MM.1S (cell line): ENCODE measurements at regions not wholly inside any gene's neighbourhood (a gene's known extent, or its start where the extent isn't known, plus 50 kb on each side); places are given as distances from the start of the nearest gene placed in this dataset.

Experiments used
- DNase-seq: peaks from one replicate; pipeline ENCODE4 v3.0.0-alpha.2; 2015
- H2AFZ ChIP-seq: fragments of 300-600 bp; sonication (generic); 2 replicates; pipeline ENCODE4 v1.6.0; 2016; ENCODE audit warnings: antibody characterized with exemption, low read length
- H3F3A ChIP-seq: fragments of 300-600 bp; sonication (generic); 2 replicates; pipeline ENCODE4 v1.6.1; 2016; ENCODE audit warnings: mild to moderate bottlenecking, antibody characterized with exemption, low read length, moderate library complexity, mixed read lengths; ENCODE audit not compliant: insufficient read depth
- H3K27ac ChIP-seq: fragments of 300-600 bp; sonication (generic); 2 replicates; pipeline ENCODE4 v1.5.1; 2016; ENCODE audit warnings: mild to moderate bottlenecking, low read length
- H3K27me3 ChIP-seq: fragments of 300-600 bp; sonication (generic); replicated peaks from 2 replicates; pipeline ENCODE4 v1.6.0; 2016; ENCODE audit warnings: low read length; ENCODE audit not compliant: insufficient read depth
- H3K36me3 ChIP-seq: fragments of 300-600 bp; sonication (generic); replicated peaks from 2 replicates; pipeline ENCODE4 v1.6.1; 2016; ENCODE audit warnings: mild to moderate bottlenecking, low read length, mixed read lengths; ENCODE audit not compliant: insufficient read depth
- H3K4me1 ChIP-seq: fragments of 300-600 bp; sonication (generic); 2 replicates; pipeline ENCODE4 v1.6.1; 2016; ENCODE audit warnings: low read length, mixed read lengths
- H3K4me2 ChIP-seq: fragments of 300-600 bp; sonication (generic); 2 replicates; pipeline ENCODE4 v1.6.0; 2016; ENCODE audit warnings: low read depth, low read length
- H3K4me3 ChIP-seq: fragments of 300-600 bp; sonication (generic); 2 replicates; pipeline ENCODE4 v1.5.1; 2016; ENCODE audit warnings: low read length, mixed read lengths
- H3K79me2 ChIP-seq: fragments of 300-600 bp; sonication (generic); 2 replicates; pipeline ENCODE4 v1.6.1; 2016; ENCODE audit warnings: mixed run types, low read length, mixed read lengths
- H3K9ac ChIP-seq: fragments of 300-600 bp; sonication (generic); 2 replicates; pipeline ENCODE4 v1.6.1; 2016; ENCODE audit warnings: low read length, mixed read lengths
- H3K9me2 ChIP-seq: fragments of 300-600 bp; sonication (generic); replicated peaks from 2 replicates; pipeline ENCODE4 v1.6.1; 2016; ENCODE audit warnings: mild to moderate bottlenecking, low read length, mixed read lengths; ENCODE audit not compliant: insufficient read depth
- H3K9me3 ChIP-seq: fragments of 300-600 bp; sonication (generic); replicated peaks from 2 replicates; pipeline ENCODE4 v1.6.1; 2016; ENCODE audit warnings: mild to moderate bottlenecking, low read length, mixed read lengths; ENCODE audit not compliant: insufficient read depth
- H4K20me1 ChIP-seq: fragments of 300-600 bp; sonication (generic); 2 replicates; pipeline ENCODE4 v1.6.1; 2016; ENCODE audit warnings: mild to moderate bottlenecking, low read length, moderate library complexity, mixed read lengths; ENCODE audit not compliant: insufficient read depth
- CTCF ChIP-seq: fragments of 300-600 bp; sonication (generic); IDR thresholded peaks from 2 replicates; pipeline ENCODE4 v1.5.1; 2016; ENCODE audit warnings: antibody characterized with exemption, low read length, mixed read lengths
- EZH2 ChIP-seq: fragments of 300-600 bp; sonication (generic); optimal IDR thresholded peaks from 2 replicates; pipeline ENCODE3; 2017; ENCODE audit warnings: low read depth, mild to moderate bottlenecking, antibody characterized with exemption, low read length, mixed read lengths
- EZH2phosphoT487 ChIP-seq: fragments of 300-600 bp; sonication (generic); IDR thresholded peaks from 2 replicates; pipeline ENCODE4 v1.6.1; 2018; ENCODE audit warnings: antibody characterized with exemption, low read length

- H3K27me3 ChIP-seq, result no peaks in the 10 kb centered on the region
Observed at GRCh38 chr16:65545413-65545956, 423.6 kb upstream of the CDH11 start.

DNA sequence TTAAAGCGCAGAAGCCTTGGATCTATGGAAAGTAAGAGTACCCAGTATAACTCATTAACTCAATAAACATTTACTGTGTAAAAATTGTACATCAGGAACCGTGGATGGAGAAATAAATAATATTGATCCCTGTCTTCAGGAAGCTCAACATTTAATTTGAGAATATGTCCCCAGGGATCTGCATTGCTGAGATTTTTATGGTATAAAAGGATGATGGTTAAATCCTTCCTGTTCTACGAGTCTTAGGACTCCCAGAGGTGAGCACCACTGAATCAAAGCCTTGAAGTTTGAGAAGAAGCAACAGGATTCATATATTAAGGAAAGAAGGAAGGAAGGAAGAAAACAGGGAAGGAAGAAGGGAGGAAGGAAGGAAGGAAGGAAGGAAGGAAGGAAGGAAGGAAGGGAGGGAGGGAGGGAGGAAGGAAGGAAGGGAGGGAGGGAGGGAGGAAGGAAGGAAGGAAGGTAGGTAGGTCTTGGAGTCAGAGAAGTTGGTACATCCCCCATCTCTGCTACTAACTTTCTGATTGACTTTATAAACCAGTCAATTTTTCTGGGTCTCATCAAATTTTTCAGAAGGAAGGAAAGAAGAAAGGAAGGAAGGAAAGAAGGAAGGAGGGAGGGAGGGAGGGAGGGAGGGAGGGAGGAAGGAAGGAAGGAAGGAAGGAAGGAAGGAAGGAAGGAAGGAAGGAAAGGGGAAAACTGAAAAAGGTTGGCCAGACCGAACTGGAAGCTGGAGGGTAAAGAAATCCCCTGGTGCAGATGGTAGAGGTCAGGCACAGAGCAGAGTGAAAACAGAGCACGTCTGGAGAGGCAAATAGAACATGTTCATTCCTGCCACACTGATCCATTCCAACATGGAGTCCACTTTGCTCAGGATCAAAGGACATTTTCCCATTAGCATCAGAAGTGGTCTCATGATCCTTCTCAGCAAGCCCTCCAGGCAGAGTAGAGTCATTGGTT is 422.2 kb upstream of the CDH11 start:
- Histone ChIP-seq H3K27ac (no peak overlapping the region), H3K4me1 (no peaks in the 10 kb centered on the region), H3F3A (no peaks in the 10 kb centered on the region), H3K4me2 (no peak overlapping the region), H4K20me1 (no peaks in the 10 kb centered on the region), H3K9me2 (no peaks in the 10 kb centered on the region), H3K9me3 (no peaks in the 10 kb centered on the region), H3K27me3 (no peaks in the 10 kb centered on the region), H3K9ac (no peak overlapping the region), H3K36me3 (no peaks in the 10 kb centered on the region), H2AFZ (no peak overlapping the region), H3K4me3 (no peak overlapping the region), H3K79me2 (no peaks in the 10 kb centered on the region)
- DNase-seq, result no peak
- TF ChIP-seq EZH2 (no peak), EZH2phosphoT487 (no peak), CTCF (no peak)

More at GRCh38 chr16:65545413-65545956, 423.6 kb upstream of the CDH11 start:
- Histone ChIP-seq H3K36me3 (no peaks in the 10 kb centered on the region), H4K20me1 (no peaks in the 10 kb centered on the region), H3K27ac (no peak overlapping the region), H3F3A (no peaks in the 10 kb centered on the region), H3K9ac (no peak overlapping the region), H3K9me3 (no peaks in the 10 kb centered on the region), H3K9me2 (no peaks in the 10 kb centered on the region), H3K79me2 (no peaks in the 10 kb centered on the region), H3K4me3 (no peak overlapping the region), H3K4me1 (no peaks in the 10 kb centered on the region), H3K4me2 (no peak overlapping the region), H2AFZ (no peak overlapping the region)
- no peak for TF ChIP-seq CTCF
- no peak for TF ChIP-seq EZH2phosphoT487
- no peak for TF ChIP-seq EZH2
- no peak for DNase-seq

DNA sequence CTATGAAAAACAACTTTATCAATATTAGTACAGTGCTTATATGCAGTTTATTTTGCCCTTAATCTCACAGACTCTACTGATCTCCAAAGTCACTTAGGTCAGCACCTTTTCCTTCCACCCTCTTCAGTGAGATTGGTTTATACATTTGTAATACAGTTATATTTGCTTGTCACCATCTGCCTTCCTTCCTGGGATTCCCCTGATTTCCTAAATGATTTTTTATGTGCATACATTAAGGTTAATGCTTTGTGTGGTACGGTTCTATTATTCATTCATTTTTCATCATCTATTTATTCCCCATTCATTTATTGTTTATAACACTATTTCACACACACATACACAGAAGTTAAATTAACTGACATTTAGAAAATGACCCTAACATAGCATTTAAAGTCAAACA is 419.8 kb upstream of the CDH11 start:
- H4K20me1 ChIP-seq, result no peaks in the 10 kb centered on the region
- no peak for TF ChIP-seq CTCF
- no peak for TF ChIP-seq EZH2
- no peak for TF ChIP-seq EZH2phosphoT487
- no peaks in the 10 kb centered on the region for H3F3A ChIP-seq
- no peak overlapping the region for H3K9ac ChIP-seq
- no peak overlapping the region for H2AFZ ChIP-seq
- H3K36me3 ChIP-seq, result no peaks in the 10 kb centered on the region
- H3K9me2 ChIP-seq, result no peaks in the 10 kb centered on the region
- no peaks in the 10 kb centered on the region for H3K27me3 ChIP-seq
- no peaks in the 10 kb centered on the region for H3K9me3 ChIP-seq
- no peak overlapping the region for H3K4me2 ChIP-seq
- H3K27ac ChIP-seq, result no peak overlapping the region
- no peaks in the 10 kb centered on the region for H3K4me1 ChIP-seq
- H3K4me3 ChIP-seq, result no peak overlapping the region
- DNase-seq, result no peak
- no peaks in the 10 kb centered on the region for H3K79me2 ChIP-seq
